HUES48 (cell line): ENCODE measurements at regions not wholly inside any gene's neighbourhood (a gene's known extent, or its start where the extent isn't known, plus 50 kb on each side); places are given as distances from the start of the nearest gene placed in this dataset.

Experiments
- H3K27ac ChIP-seq: one replicate; pipeline ENCODE4 v1.7.0; 2013; ENCODE audit warnings: low read depth, low read length, inconsistent platforms
- H3K27me3 ChIP-seq: 2 replicates; pipeline ENCODE4 v1.6.1; 2013; ENCODE audit warnings: mild to moderate bottlenecking, low read length; ENCODE audit not compliant: control insufficient read depth, insufficient read depth
- H3K36me3 ChIP-seq: 2 replicates; pipeline ENCODE4 v1.6.1; 2013; ENCODE audit warnings: low read length; ENCODE audit not compliant: control insufficient read depth, insufficient read depth
- H3K4me1 ChIP-seq: 2 replicates; pipeline ENCODE4 v1.6.1; 2013; ENCODE audit warnings: mild to moderate bottlenecking, low read length; ENCODE audit not compliant: control insufficient read depth, insufficient read depth
- H3K4me3 ChIP-seq: 2 replicates; pipeline ENCODE4 v1.5.1; 2013; ENCODE audit warnings: mild to moderate bottlenecking, low read depth, low read length
- H3K9ac ChIP-seq: 2 replicates; pipeline ENCODE4 v1.6.1; 2013; ENCODE audit warnings: mild to moderate bottlenecking, low read depth, low read length, moderate library complexity
- H3K9me3 ChIP-seq: 2 replicates; pipeline ENCODE4 v1.6.1; 2013; ENCODE audit warnings: low read length; ENCODE audit not compliant: control insufficient read depth, insufficient read depth

GRCh38 chr4:184949020-184949419 lies 69.3 kb upstream of the HELT start:
- Histone ChIP-seq H3K9ac (no peak overlapping the region), H3K4me3 (no peak overlapping the region), H3K4me1 (no peaks in the 10 kb centered on the region), H3K27ac (no peak overlapping the region), H3K27me3 (no peaks in the 10 kb centered on the region), H3K36me3 (no peaks in the 10 kb centered on the region), H3K9me3 (no peaks in the 10 kb centered on the region)

- H3K4me3 ChIP-seq = no peak overlapping the region
- no peaks in the 10 kb centered on the region for H3K4me1 ChIP-seq
- no peaks in the 10 kb centered on the region for H3K9me3 ChIP-seq
- H3K36me3 ChIP-seq = no peaks in the 10 kb centered on the region
- H3K27me3 ChIP-seq = no peaks in the 10 kb centered on the region
- no peak overlapping the region for H3K9ac ChIP-seq
- no peak overlapping the region for H3K27ac ChIP-seq
Observed at GRCh38 chr4:184950117-184950830, 68.0 kb upstream of the HELT start.

- H3K9ac ChIP-seq = no peak overlapping the region
- no peaks in the 10 kb centered on the region for H3K36me3 ChIP-seq
- no peak overlapping the region for H3K27ac ChIP-seq
- H3K4me1 ChIP-seq = no peaks in the 10 kb centered on the region
- H3K9me3 ChIP-seq = no peaks in the 10 kb centered on the region
- no peaks in the 10 kb centered on the region for H3K27me3 ChIP-seq
- no peak overlapping the region for H3K4me3 ChIP-seq
Observed at GRCh38 chr4:184950926-184951325, 67.4 kb upstream of the HELT start.

GRCh38 chr4:184951668-184952160 lies 66.6 kb upstream of the HELT start:
- H3K9me3 ChIP-seq = no peaks in the 10 kb centered on the region
- H3K36me3 ChIP-seq = no peaks in the 10 kb centered on the region
- H3K27ac ChIP-seq = no peak overlapping the region
- H3K27me3 ChIP-seq = no peaks in the 10 kb centered on the region
- H3K9ac ChIP-seq = no peak overlapping the region
- H3K4me1 ChIP-seq = no peaks in the 10 kb centered on the region
- no peak overlapping the region for H3K4me3 ChIP-seq

GRCh38 chr4:184952522-184952921 lies 65.8 kb upstream of the HELT start:
- no peaks in the 10 kb centered on the region for H3K27me3 ChIP-seq

GRCh38 chr4:184953421-184953945 lies 64.8 kb upstream of the HELT start:
- Histone ChIP-seq H3K36me3 (no peaks in the 10 kb centered on the region), H3K27ac (no peak overlapping the region), H3K4me1 (no peaks in the 10 kb centered on the region), H3K9ac (no peak overlapping the region), H3K27me3 (no peaks in the 10 kb centered on the region), H3K4me3 (no peak overlapping the region), H3K9me3 (no peaks in the 10 kb centered on the region)

More at GRCh38 chr4:184952522-184952921, 65.8 kb upstream of the HELT start:
- no peak overlapping the region for H3K4me3 ChIP-seq
- no peaks in the 10 kb centered on the region for H3K4me1 ChIP-seq
- H3K9ac ChIP-seq = no peak overlapping the region
- no peaks in the 10 kb centered on the region for H3K36me3 ChIP-seq
- no peak overlapping the region for H3K27ac ChIP-seq
- no peaks in the 10 kb centered on the region for H3K9me3 ChIP-seq

- Histone ChIP-seq H3K4me1 (no peaks in the 10 kb centered on the region), H3K27ac (no peak overlapping the region), H3K4me3 (no peak overlapping the region), H3K36me3 (no peaks in the 10 kb centered on the region), H3K27me3 (no peaks in the 10 kb centered on the region), H3K9ac (no peak overlapping the region), H3K9me3 (no peaks in the 10 kb centered on the region)
Observed at GRCh38 chr4:184953971-184954370, 64.3 kb upstream of the HELT start.

- no peak overlapping the region for H3K27ac ChIP-seq
- H3K9ac ChIP-seq = no peak overlapping the region
- no peaks in the 10 kb centered on the region for H3K4me1 ChIP-seq
- H3K27me3 ChIP-seq = no peaks in the 10 kb centered on the region
- no peaks in the 10 kb centered on the region for H3K9me3 ChIP-seq
- no peak overlapping the region for H3K4me3 ChIP-seq
- no peaks in the 10 kb centered on the region for H3K36me3 ChIP-seq
Observed at GRCh38 chr4:184954482-184954881, 63.8 kb upstream of the HELT start.

- H3K4me3 ChIP-seq = no peak overlapping the region
- H3K9me3 ChIP-seq = no peaks in the 10 kb centered on the region
- H3K27ac ChIP-seq = no peak overlapping the region
- H3K4me1 ChIP-seq = no peaks in the 10 kb centered on the region
- no peaks in the 10 kb centered on the region for H3K36me3 ChIP-seq
- no peaks in the 10 kb centered on the region for H3K27me3 ChIP-seq
- H3K9ac ChIP-seq = no peak overlapping the region
Observed at GRCh38 chr4:184955116-184955515, 63.2 kb upstream of the HELT start.

GRCh38 chr4:184955636-184956035 lies 62.7 kb upstream of the HELT start:
- no peaks in the 10 kb centered on the region for H3K9me3 ChIP-seq
- H3K27me3 ChIP-seq = no peaks in the 10 kb centered on the region
- no peak overlapping the region for H3K4me3 ChIP-seq
- no peaks in the 10 kb centered on the region for H3K4me1 ChIP-seq
- H3K27ac ChIP-seq = no peak overlapping the region
- H3K9ac ChIP-seq = no peak overlapping the region
- H3K36me3 ChIP-seq = no peaks in the 10 kb centered on the region

- no peaks in the 10 kb centered on the region for H3K9me3 ChIP-seq
- H3K27ac ChIP-seq = no peak overlapping the region
- H3K36me3 ChIP-seq = no peaks in the 10 kb centered on the region
- H3K27me3 ChIP-seq = no peaks in the 10 kb centered on the region
- no peak overlapping the region for H3K4me3 ChIP-seq
- no peaks in the 10 kb centered on the region for H3K4me1 ChIP-seq
- no peak overlapping the region for H3K9ac ChIP-seq
Observed at GRCh38 chr4:184957446-184958115, 60.7 kb upstream of the HELT start.
